HUES6 (cell line): ENCODE measurements at regions not wholly inside any gene's neighbourhood (a gene's known extent, or its start where the extent isn't known, plus 50 kb on each side); places are given as distances from the start of the nearest gene placed in this dataset.
"Not testable (repeated sequence)": the region's sequence is repeated elsewhere in the genome, so short reads cannot be mapped to it uniquely, and the experiment has no call there.

ENCODE experiments used
- H3K27ac ChIP-seq: 2 replicates; pipeline ENCODE4 v1.7.0; 2013; ENCODE audit warnings: low read depth, mild to moderate bottlenecking, low read length, inconsistent platforms
- H3K27me3 ChIP-seq: 2 replicates; pipeline ENCODE4 v1.6.1; 2013; ENCODE audit warnings: low read length; ENCODE audit not compliant: control insufficient read depth, insufficient read depth
- H3K36me3 ChIP-seq: 2 replicates; pipeline ENCODE4 v1.6.1; 2013; ENCODE audit warnings: low read length; ENCODE audit not compliant: control insufficient read depth, insufficient read depth
- H3K4me1 ChIP-seq: 2 replicates; pipeline ENCODE4 v1.6.1; 2013; ENCODE audit warnings: low read length; ENCODE audit not compliant: control insufficient read depth, insufficient read depth
- H3K4me3 ChIP-seq: 2 replicates; pipeline ENCODE4 v1.5.1; 2013; ENCODE audit warnings: low read depth, low read length
- H3K9ac ChIP-seq: one replicate; pipeline ENCODE4 v1.6.1; 2013; ENCODE audit warnings: mild to moderate bottlenecking, low read length
- H3K9me3 ChIP-seq: 2 replicates; pipeline ENCODE4 v1.6.1; 2013; ENCODE audit warnings: low read depth, low read length; ENCODE audit not compliant: control insufficient read depth, insufficient read depth

DNA sequence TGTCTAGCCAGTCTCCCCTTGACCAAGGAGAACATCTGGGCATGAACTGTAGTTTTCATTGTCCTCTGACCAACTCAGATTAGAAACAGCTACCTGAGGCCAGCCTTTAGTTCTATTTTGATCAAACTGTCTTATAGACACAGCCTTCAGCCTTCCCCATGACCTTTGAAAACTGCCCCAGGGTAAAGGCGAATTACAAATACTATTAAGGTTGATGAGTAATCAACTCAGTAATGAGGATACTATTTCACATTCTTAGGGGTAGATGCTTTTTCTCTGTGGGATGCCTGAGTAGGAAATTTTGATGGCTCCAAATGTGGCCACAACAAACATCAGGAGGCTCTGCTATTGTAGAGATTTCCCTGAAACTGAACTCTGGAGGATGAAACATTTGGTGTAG, 234.0 kb upstream of the VKORC1L1 start:
- H3K9me3 ChIP-seq, H3K36me3 ChIP-seq, H3K9ac ChIP-seq, H3K27ac ChIP-seq, H3K4me3 ChIP-seq, H3K4me1 ChIP-seq, H3K27me3 ChIP-seq: not testable (repeated sequence)

- H3K27me3 ChIP-seq, H3K9ac ChIP-seq, H3K27ac ChIP-seq, H3K4me3 ChIP-seq, H3K4me1 ChIP-seq, H3K36me3 ChIP-seq, H3K9me3 ChIP-seq: not testable (repeated sequence)
These were observed 233.2 kb upstream of the VKORC1L1 start for GRCh38 chr7:65639717-65640116.

- H3K27ac ChIP-seq, H3K4me3 ChIP-seq, H3K9me3 ChIP-seq, H3K27me3 ChIP-seq, H3K4me1 ChIP-seq, H3K9ac ChIP-seq, H3K36me3 ChIP-seq: not testable (repeated sequence)
These were observed 229.4 kb upstream of the VKORC1L1 start for GRCh38 chr7:65643498-65643897.

DNA sequence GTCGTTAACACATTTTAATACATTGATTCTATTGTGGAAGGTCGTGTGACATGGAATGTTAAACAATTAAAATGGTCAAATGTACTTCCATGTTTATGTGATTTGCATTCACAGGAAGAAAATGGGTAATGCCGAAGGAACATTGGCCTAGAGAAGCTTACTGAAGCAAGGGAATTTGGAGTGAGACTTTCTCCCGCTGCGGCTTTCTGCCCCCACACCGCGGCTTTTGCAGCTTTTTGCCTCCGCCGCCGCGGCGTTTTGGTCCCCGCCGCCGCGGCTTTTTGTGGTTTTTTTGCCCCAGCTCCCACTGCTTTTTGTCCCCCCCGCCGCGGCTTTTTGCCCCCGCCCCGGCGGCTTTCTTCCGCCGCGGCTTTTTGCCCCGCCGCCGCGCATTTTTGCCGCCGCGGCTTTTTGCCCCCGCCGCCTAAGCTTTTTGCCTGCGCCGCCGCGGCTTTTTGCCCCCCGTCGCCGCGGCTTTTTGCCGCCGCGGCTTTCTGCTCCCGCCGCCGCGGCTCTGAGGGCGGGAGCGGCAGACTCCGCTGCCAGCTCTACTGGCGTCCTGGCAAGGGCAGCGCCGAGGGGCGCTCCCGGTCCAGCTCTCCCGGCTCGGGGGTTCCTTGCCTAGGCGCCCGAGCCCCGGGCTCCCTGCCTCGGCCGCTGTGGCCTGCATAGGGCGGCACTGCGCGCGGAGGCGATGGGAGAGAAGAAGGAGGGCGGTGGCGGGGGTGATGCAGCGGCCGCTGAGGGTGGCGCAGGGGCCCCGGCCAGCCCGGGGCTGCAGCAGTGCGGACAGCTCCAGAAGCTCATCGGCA, 225.5 kb upstream of the VKORC1L1 start:
- H3K9me3 ChIP-seq, H3K36me3 ChIP-seq, H3K9ac ChIP-seq, H3K4me3 ChIP-seq, H3K27ac ChIP-seq, H3K4me1 ChIP-seq, H3K27me3 ChIP-seq: not testable (repeated sequence)

DNA sequence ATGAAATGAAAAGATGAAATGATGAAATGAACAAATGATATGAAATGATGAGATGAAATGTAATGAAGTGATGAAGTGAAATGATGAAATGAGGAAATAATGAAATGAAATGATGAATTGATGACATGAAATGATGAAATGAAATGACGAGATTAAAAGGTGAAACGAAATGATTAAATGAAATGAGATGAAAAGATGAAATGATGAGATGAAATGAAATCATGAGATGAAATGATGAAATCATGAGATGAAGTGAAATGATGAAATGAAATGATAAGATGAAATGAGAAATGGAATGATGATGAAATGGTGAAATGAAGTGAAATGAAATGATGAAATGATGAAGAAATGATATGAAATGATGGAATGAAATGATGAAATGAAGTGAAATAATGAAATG, 221.7 kb upstream of the VKORC1L1 start:
- not testable (repeated sequence) for H3K27ac ChIP-seq, H3K9ac ChIP-seq, H3K4me3 ChIP-seq, H3K9me3 ChIP-seq, H3K36me3 ChIP-seq, H3K4me1 ChIP-seq, H3K27me3 ChIP-seq

DNA sequence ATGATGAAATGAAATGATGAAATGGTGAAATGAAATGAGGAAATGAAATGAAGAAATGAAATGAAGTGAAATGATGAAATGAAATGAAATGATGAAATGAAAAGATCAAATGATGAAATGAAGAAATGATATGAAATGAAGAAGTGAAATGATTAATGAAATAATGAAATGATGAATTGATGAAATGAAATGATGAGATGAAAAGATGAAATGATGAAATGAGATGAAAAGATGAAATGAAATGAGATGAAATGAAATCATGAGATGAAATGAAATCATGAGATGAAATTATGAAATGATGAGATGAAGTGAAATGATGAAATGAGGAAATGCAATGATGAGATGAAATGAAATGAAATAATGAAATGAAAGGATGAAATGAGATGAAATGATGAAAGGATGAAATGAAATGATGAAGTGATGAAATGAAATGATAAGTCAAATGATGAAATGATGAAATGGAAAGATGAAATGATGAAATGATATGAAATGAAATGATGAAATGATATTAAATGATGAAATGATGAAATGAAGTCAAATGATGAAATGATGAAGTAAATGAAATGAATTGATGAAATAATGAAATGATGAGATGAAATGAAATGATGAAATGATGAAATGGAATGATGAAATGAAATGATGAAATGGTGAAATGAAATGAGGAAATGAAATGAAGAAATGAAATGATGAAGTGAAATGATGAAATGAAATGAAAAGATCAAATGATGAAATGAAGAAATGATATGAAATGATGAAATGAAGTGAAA, 220.9 kb upstream of the VKORC1L1 start:
- H3K9me3 ChIP-seq, H3K4me1 ChIP-seq, H3K36me3 ChIP-seq, H3K27me3 ChIP-seq, H3K9ac ChIP-seq, H3K4me3 ChIP-seq, H3K27ac ChIP-seq: not testable (repeated sequence)

- H3K36me3 ChIP-seq, H3K4me3 ChIP-seq, H3K9me3 ChIP-seq, H3K27me3 ChIP-seq, H3K9ac ChIP-seq, H3K4me1 ChIP-seq, H3K27ac ChIP-seq: not testable (repeated sequence)
These were observed 220.2 kb upstream of the VKORC1L1 start for GRCh38 chr7:65652669-65653068.

DNA sequence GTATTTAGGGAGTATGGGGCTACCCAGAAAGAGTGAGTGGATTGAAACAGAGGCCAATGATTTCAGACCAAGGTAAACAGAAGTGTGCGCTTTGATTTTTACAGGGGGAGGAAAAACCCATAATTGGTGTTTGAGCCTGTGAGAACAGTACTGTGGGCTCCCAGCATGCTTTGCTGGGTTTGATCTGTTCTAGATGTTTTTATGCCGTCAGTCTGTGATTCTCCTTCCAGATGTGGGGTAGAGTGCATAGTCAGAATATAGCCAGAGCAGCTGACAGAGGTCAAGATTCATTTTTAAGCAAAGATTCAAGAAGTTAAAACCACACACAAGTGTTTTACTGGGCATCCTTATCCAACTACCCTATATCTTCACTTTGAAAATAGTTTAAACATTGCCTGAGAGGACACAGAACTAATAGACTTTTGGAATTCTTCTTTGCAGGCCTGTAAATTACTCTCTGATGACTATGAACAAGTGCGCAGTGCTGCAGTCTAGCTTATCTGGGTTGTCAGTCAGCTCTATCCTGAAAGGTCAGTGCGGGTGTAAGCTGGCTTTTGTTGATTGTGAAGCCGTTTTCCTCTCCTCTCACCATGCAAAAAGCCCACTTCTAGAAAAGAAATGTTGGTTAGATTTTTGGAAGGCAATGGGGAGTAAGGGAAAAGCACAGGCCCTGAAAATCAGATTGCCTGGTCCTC, 216.2 kb upstream of the VKORC1L1 start:
- H3K36me3 ChIP-seq, H3K4me1 ChIP-seq, H3K4me3 ChIP-seq, H3K9me3 ChIP-seq, H3K27me3 ChIP-seq, H3K9ac ChIP-seq, H3K27ac ChIP-seq: not testable (repeated sequence)

DNA sequence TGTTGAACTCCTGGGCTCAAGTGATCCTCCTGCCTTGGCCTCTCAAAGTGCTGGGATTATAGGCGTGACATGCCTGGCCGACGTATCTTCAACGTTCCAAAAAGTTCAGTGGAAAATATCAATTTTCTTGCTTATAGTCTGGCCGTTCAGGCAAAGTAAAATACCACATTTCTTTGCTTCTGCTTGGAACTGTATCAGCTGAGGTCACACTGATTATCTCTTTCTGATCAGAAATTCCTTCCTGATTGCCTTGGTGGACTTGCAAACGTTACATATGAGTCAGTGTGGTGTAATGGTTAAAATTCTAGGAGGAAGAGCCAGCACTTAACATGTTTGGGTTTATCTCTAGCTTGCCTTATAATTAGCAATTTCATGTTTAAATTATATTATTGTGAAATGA, 189.5 kb upstream of the VKORC1L1 start:
- H3K4me3 ChIP-seq, H3K27ac ChIP-seq, H3K27me3 ChIP-seq, H3K4me1 ChIP-seq, H3K9ac ChIP-seq, H3K9me3 ChIP-seq, H3K36me3 ChIP-seq: not testable (repeated sequence)

DNA sequence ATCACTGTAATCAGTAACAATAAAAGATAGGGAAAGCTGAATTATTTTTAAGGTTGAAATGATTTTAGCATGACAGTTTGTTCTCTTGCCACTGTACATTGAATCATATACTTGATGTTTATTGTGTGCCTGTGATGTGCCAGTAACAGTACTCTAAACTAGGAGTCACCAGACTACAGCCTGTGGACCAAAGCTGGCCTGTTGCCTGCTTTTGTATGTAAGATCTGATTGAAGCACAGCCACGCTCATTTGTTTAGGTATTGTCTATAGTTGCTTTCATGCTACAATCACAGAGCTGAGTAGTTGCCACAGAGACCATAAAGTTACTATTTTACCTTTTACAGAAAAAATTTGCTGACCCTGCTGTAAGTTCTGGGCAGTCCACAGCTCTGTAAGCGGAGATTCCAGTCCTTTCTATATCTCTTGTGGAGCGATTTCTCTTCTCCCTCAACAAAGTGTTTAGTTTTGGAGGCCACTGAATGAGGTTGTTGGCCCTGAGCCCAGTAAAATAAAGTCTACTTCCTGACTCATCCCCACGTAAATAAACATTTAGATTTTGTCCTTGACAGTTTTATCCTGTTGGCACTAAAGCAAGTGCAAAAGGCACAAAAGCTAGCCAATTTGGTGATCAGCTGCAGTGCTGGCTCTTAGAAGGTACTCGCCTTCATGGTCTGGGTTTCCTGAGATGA, 173.7 kb upstream of the VKORC1L1 start:
- H3K27me3 ChIP-seq, H3K4me3 ChIP-seq, H3K4me1 ChIP-seq, H3K9me3 ChIP-seq, H3K9ac ChIP-seq, H3K27ac ChIP-seq, H3K36me3 ChIP-seq: not testable (repeated sequence)
